ENCODE measurements at regions not wholly inside any gene's neighbourhood (a gene's known extent, or its start where the extent isn't known, plus 50 kb on each side); places are given as distances from the start of the nearest gene placed in this dataset.
"Not testable (repeated sequence)": the region's sequence is repeated elsewhere in the genome, so short reads cannot be mapped to it uniquely, and the experiment has no call there.

DNA sequence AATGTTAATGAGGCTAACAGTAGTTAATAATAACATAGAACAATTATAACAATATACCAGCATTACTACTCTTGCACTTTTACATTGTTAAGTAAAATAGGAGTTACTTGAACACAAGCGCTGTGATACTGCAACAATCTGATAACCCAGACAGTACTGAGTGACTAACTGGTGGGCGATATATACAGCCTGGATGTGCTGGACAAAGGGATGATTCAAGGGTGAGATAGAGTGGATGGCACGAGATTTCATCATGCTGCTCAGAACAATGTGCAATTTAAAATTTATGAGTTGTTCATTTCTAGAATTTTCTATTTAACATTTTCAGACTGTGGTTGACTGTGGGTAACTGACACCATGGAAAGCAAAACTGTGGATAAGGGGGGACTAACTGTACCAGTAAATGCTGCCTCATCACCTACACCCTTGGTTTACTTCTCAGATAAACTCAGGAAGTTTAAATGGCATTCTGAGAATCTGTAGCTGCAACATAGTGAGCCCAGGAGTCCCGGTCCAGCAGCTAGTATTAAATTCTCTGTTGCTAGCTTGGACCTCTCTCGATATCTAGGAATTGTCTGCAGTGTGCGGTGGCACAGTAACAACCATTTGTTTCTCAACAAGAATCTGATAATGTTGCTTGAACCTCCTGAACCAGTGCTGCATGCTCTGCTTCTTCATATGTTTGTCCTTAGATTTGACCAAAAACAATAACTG is 80.9 kb upstream of the SEC22B start:
- TF ChIP-seq ZNF121 (CRISPR knock-in tag; conservative IDR thresholded peaks at IDR 0.05); JUN (IDR thresholded peaks at IDR 0.05; ENCODE audit: borderline replicate concordance, low read depth, low read length); JUN (CRISPR knock-in tag; IDR thresholded peaks at IDR 0.05; ENCODE audit: borderline replicate concordance); REST (IDR thresholded peaks at IDR 0.05; ENCODE audit: borderline replicate concordance); REST (CRISPR knock-in tag; IDR thresholded peaks at IDR 0.05; ENCODE audit: low read depth): not testable (repeated sequence)

All from K562 (cell line).